NCI-H2227 (cell line): ENCODE measurements at regions not wholly inside any gene's neighbourhood (a gene's known extent, or its start where the extent isn't known, plus 50 kb on each side); places are given as distances from the start of the nearest gene placed in this dataset.
"Not testable (repeated sequence)": the region's sequence is repeated elsewhere in the genome, so short reads cannot be mapped to it uniquely, and the experiment has no call there.

Source experiments
- DNase-seq: peaks from one replicate; lab custom pipeline; 2025; ENCODE audit not compliant: unreplicated experiment; lab: John Stamatoyannopoulos, UW

DNA sequence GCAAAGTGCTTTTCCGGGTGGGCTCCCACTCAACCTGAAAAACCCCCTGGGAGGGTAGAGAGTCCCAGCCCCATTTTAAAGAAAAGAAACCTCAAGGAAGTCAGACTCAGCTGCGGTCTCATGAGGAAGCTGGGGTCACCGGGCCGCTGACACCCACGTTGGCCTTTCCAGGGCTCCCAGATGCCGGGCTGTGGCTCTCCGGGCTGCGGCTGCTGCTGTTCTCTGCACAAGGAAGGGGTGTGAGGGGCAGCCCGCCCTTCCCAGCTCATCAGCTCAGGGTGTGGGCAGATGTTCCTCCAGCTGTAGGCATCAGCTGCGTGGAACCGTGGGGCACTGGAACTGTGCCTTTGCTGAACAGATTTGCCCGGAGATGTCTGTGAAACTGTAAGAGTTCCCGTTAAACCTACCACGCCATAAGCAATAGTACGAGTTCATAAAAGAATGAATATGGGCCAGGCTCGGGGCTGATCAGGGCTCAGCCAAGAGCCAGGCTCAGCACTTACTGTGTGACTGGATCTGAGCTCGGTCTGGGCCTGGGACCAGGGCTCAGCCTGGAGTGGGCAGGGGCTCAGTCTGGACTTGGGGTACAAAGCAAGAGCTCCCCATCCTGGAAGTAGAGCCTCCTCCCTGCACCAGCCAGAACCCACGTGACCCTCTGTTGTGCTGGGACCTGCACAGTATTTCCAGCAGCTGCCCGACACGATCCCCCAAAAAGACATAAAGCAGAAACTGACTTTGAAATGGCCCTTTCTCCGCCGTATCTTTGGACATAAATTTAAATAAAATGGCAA is 130.2 kb upstream of the PPP1R26 start:
- DNase-seq: no peak

GRCh38 chr9:135350003-135350315 is 129.6 kb upstream of the PPP1R26 start:
- no peak for DNase-seq

DNA sequence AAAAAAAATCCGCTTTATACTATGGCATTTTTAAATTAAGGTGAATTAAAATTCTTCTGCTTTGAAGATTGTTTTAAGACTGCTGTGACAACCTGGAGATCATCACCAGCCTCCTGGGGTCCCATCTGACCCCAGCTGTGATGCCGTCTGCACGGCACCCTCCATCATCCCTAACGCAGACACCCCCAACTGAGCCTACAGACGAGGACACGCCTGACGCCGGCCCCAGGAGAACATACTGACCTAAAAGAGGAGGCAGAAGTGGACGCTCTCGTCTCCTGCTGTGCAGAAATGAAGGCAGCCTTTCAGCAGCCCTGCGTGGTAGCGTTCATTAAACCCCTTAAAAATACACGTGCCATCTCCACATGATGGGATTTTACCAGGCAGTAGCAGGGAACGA is 125.6 kb upstream of the PPP1R26 start:
- no peak for DNase-seq

DNA sequence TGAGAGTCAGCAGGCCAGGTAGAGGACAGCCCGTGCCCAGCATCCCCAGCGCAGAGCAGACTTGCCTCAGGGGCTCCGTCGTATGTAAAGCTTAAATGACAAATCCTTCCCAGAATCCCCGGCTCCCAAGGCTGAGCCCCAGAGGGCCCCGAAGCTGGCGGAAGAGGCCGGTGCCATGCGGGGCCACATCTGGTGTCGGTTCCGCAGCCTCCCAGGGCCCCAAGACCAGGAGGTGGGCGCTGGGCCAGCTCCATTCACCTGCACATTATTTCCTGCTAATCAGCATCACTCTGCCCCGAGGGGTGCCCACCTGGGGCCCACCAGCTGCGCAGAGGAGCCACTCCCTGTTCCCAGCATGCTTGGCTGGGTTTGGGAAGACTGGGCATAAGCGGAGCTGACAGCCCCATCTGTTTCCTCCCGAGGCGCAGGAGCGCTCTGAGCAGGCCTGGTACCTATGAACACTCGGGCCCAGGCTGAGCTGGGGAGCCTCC is 124.0 kb upstream of the PPP1R26 start:
- DNase-seq: no peak

DNA sequence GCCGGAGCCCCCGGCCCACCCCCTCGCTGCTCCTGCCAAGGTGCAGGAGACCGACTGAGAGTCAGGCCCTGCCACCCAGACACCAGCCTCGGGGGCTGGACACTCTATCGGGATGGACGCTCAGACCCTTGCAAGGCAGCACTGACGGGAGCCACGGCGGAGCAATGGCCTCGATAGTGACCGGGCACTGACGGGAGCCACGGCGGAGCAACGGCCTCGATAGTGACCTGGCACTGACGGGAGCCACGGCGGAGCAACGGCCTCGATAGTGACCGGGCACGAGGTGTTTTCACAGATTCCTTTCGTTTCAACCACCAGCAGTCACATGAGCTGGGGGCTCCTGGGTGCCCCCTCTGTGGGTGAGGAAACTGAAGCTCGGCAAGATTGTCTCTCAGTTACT is 123.6 kb upstream of the PPP1R26 start:
- DNase-seq: no peak

DNA sequence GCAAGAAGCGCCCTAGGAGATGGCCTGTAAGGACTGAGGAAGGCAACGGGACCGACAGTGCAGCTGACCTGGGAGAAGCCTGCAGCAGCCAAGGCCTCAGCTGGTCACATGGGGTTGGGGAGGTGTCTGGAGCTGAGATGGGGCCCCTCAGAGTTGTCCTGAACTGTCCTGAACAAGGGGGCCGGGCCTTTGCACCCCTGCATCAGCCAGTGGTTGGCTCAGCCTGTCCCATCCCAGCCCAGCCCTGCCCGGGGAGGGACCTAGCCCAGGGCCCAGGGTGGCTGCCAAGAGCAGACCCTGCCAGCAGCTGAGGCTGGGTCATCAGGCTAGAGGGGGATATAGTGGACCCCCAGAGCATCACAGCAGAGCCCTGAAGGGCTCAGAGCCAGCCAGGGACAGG is 122.8 kb upstream of the PPP1R26 start:
- no peak for DNase-seq

- no peak for DNase-seq
These were observed 121.6 kb upstream of the PPP1R26 start for GRCh38 chr9:135357863-135358551.

- DNase-seq: no peak
These were observed 121.0 kb upstream of the PPP1R26 start for GRCh38 chr9:135358552-135358940.

- DNase-seq: no peak
These were observed 119.8 kb upstream of the PPP1R26 start for GRCh38 chr9:135359764-135360163.

DNA sequence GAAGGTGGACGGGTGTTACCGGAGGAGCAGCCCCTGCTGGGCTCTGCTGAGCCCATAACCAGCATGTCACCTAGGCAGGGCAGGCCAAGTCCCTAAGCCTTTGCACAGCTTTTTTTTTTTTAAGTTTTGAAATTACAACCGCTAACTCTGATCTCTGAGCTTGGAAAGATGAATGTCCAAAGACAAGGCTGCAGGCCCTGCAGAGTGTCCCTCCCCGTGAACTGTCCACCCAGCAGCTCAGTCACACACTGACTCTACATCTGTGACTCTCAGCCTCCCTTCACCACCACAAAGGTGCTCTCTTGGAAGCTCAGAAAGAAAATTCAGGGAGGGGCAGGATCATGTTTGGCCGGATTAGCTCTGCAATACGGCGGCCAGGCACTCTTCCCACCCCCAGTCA is 119.0 kb upstream of the PPP1R26 start:
- no peak for DNase-seq

DNA sequence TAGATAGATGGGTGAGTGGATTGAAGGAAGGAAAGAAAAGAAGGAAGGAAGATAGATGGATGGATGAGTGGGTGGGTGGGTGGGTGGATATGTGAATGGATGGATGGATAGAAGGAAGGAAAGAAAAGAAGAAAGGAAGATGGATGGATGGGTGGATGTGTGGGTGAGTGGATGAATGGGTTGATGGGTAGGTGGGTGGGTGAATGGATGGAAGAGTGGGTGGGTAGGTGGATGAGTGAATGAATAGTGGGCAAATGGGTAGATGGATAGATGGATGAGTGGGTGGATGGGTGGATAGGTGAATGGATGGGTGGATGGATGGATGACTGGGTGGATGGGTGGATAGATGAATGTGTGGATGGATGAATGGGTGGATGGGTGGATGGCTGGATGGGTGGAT is 117.9 kb upstream of the PPP1R26 start:
- DNase-seq: not testable (repeated sequence)

- DNase-seq: no peak
These were observed 116.0 kb upstream of the PPP1R26 start for GRCh38 chr9:135363596-135363995.

GRCh38 chr9:135365013-135365768 is 114.4 kb upstream of the PPP1R26 start:
- DNase-seq: no peak

- no peak for DNase-seq
These were observed 113.5 kb upstream of the PPP1R26 start for GRCh38 chr9:135366104-135366503.

GRCh38 chr9:135369412-135369990 is 110.1 kb upstream of the PPP1R26 start:
- no peak for DNase-seq

GRCh38 chr9:135370411-135371375 is 108.9 kb upstream of the PPP1R26 start:
- no peak for DNase-seq

DNA sequence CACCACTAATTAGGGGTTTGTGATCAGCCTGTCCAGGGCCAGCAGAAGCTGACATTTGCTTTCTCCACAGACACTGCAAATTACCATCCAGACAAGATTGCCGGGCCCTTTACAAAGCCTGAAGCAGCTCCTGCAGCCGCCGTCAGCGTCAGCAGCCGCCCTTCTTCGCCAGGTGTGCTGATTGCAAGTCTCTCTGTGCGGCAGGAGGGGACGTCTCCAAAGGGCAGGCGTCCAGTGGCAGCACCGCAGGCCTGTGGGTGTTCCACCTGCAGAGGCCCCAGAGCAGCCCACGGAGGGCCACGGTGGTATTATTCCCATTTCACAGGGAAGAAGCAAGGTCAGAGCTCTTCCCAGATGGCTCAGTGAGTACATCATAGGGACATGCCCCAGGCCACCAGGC is 108.0 kb upstream of the PPP1R26 start:
- peak; percentile 38 for DNase-seq

DNA sequence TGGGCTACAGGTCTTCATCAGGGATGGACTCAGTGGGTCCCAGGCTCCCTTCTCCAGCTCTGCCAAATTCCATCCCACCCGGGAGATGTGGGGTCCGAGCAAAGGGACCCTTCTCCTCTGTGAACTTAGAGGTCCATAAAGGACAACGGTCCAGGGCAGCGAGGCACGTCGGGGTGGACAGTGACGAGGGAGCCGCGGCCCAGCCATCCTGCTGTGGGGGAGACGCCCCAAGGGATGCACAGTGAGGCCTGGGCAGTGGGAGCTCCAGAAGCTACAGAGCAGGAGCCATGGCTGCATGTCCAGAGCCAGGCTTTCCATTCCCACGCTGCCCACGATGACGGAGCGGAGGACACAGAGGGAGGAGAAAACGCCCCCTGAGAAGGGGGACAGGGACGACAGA is 107.5 kb upstream of the PPP1R26 start:
- no peak for DNase-seq

DNA sequence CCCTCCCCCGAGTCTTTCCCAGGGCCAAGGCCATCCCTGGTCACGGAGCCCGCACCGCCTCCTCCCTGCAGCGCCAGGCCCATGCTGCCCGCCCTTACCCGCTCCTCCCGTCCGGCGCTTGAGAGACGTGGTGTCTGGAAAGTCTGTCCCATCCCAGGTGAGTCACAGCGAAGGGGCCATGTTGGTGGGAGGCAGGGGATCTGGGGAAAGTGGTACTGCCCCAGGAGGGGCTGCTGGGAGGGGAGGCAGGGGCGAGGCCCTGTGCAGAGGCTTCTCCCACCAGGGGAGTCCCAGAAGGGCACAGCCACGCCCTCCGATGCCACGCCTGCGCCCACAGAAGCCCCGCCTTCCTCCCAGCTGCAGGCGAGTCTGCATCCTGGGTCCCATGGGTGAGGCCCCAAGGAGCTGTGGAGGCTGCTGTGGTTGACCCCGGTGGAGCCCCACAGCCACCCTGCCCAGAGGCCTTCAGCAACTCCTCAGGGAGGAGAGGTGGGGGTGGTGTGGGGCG is 107.0 kb upstream of the PPP1R26 start:
- no peak for DNase-seq

DNA sequence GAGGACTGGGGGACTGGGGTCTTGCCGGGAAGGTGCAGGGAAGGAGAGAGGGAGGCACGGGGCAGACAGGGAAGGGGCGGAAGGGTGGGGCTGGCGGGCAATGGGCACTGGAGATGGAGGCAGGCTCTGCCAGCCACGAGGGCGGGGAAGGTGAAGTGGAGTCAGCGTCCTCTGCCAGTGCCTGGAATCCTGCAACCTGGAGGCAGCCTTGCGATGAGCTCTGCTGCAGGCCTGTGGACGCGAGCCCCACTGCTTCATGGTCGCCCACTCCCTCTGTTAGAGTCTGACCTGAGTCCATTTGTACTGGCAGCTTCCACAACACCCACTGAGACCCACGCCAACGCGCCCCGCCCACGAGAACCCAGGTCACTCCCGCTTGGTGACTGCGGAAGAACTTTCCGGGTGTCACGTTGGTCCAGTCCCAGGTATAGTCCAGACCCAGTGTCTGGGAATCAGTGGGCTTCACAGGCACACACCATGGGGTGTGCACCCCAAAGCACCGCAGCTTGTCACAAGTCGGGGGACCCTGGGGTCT is 106.4 kb upstream of the PPP1R26 start:
- DNase-seq: no peak
